ENCODE measurements at regions not wholly inside any gene's neighbourhood (a gene's known extent, or its start where the extent isn't known, plus 50 kb on each side); places are given as distances from the start of the nearest gene placed in this dataset.

DNA sequence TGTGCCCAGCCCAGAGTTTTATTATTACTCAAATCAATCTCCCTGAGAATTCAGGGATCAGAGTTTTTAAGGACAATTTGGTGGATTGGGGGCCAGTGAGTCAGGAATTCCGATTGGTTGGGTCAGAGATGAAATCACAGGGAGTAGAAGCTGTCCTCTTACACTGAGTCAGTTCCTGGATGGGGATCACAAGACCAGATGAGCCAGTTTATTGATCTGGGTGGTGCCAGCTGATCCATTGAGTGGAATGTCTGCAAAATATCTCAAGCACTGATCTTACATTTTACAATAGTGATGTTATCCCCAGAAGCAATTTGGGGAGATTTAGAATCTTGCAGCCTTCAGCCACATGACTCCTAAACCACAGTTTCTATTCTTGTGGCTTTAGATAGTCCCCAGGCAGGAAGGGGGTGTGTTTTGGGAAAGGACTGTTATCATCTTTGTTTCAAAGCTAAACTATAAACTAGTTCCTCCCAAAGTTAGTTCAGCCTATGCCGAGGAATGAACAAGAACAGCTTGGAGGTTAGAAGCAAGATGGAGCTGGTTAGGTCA is 89.1 kb upstream of the CNOT2 start:
- DNase-seq (ENCODE audit: low read depth in 2 of 2): no peak

DNA sequence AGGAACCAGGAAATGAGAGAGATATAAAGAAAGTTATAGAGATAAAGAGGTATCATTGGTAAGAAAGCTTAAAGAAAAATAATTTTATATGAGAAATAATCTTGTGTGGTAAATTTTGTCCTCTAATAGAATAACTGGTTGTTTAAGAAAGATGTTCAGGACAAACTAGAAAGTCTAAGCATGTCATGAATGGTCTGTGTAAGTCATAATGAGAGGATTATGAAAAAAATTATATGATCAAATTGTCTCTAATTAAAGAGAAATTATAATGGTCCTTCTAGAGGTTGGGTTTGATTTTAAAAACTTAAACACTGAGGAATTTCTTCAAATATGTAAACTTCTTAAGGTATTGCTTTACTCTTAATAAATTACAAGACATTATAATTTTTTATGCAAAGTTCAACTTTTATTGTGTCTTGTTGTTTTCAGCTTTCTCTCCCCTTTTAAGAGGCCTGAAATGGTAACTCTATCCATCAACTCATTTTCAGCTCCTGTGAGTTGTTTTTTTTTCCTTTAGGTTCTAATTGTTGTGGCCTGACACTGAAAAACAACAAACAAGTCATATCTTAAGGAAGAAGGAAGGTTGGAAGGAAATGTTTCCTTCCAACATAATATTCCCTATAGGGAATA is 88.2 kb upstream of the CNOT2 start:
- DNase-seq (ENCODE audit: low read depth in 2 of 2): peak in 1 of 2 experiments; percentile 3

DNA sequence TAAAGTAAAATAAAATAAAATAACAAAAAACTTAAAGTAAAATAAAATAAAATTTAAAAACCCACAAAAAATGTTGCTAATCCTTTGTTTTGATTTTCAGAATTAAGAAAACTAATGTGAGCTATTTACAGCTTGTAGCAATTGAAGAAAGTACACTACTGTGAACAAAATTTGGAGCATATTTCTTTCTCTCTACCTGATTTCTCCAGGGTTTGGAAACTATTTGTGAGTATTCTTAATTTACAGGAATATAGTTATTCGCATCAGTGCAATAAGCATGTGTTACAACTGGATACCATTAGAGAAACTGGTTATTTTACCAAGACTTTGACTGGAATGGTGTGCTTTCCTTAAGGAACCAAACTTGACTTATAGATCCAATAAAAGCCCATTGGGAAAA is 86.1 kb upstream of the CNOT2 start:
- no peak for DNase-seq (ENCODE audit: low read depth in 2 of 2)

DNA sequence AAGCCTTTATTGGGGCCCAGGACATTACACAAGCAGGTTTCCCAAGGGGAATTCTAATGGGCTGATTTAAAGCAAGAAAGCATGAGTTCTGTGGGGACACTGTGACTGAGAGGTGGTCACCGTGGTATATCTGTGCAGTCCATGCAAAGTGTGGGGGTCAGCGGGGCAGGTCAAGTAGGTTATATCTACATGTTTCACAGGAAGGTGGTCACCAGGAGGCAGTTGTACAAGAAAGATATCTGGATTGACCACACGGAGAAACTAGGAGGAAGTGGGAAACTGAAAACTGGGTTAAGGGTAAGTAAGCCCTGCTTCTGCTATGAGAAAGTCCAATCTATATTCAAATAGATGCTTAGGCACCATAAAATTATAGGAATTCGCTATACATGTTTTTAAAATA is 77.8 kb upstream of the CNOT2 start:
- DNase-seq (ENCODE audit: low read depth in 2 of 2): no peak

DNA sequence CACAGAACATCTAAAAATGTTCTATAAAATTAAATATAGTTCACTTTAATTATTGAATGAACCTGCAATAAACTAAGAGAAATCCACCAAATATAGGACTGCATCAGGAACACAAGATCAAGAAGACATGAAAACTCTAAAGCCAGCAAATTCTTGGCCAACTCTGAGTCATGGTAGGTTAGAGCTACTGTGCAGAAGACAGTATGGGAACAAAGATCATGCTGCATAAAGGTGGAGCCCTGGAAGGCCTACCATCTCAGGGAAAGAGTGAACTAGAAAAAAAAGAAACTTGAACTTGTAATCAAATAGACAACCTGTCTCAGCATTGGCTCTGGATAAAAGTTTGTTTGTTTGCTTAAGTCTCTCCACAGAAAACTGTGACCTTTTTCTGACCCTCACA is 66.9 kb upstream of the CNOT2 start:
- no peak for DNase-seq (ENCODE audit: low read depth in 2 of 2)

DNA sequence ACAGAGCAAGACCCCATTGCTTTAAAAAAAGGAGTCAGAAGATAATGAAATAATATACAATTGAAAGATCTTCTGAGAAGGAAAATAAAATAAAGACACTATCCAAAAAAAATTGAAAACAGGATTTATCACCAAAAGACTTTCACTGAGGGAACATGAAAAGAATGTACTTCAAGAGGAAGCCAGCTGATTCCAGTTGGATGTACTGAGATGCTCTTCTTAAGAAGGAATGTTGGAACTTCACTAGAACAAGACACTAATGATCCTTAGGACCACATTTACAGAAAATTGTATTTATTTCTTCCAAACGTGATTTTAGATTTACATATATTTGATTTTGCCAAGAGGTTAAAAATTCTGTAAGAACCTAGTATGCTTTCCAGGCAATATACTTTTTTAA is 65.6 kb upstream of the CNOT2 start:
- no peak for DNase-seq (ENCODE audit: low read depth in 2 of 2)

DNA sequence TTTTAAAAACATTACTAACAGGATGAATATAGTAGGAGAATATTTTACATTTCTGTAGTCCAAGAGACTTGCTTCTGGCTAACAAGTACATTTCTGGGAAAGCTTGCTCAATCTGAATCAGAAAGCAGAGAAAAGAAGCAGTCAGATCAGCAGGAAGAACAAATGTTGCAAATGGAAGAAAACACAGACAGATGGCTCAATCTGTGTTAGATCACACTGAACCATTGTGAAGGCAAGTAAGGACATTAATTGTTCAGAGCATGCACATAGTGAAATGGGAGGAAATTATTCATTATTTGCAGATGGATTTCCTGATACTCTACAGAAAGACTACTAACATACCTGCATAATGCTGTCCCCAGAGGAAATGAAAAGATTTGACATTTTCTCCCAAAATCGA is 65.2 kb upstream of the CNOT2 start:
- peak in 1 of 2 experiments; percentile 0 for DNase-seq (ENCODE audit: low read depth in 2 of 2)

DNA sequence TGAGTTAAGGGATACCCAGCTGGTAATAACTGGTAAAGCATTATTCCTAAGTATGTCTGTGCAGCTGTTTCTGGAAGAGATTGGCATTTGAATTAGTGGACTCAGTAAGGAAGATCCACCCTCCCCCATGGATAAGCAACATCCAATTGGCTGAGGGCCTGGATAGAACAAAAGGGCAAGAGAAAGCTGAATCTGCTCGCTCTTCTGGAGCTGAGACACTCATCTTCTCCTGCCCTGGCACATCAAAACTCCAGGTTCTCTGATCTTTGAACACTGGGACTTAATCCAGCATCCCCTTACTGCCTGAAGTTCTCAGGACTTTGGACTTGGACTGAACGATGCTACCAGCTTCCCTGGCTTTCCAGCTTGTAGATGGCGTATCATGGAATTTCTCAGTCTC is 63.1 kb upstream of the CNOT2 start:
- DNase-seq (ENCODE audit: low read depth in 2 of 2): no peak

DNA sequence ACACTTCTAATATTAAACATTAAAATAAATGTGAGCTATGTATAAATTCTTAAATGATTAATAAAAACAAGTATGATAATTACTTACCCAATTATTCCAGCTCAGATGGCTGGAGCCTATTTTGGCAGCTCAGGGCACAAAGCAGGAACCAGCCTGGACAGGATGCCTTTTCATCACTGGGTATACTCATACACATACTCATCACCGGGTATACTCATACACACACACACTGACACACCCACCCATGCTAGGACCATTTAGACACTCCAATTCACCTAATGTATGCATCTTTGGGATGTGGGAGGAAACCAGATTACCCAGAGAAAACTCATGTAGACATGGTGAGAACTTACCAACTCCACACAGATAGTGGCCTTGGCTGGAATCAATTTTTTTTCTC is 57.9 kb upstream of the CNOT2 start:
- no peak for DNase-seq (ENCODE audit: low read depth in 2 of 2)

DNA sequence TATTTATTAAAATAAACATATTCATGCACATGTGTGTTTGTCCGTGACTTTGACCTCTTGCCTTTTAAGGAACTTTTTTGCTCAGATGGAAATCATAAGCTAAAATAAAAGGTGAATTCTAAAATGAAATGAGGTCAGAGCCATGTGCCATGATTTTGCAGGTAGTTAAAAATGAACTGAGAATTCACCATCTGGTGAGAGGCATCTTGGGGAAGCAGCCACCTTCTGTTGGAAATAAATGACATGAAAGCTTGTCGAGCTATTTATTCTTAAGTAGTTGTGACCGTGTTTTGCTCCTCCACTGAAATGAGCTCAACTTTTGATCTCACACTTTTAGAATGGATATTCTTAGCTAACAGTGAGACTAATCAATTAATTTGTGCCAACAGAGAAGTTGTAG is 56.8 kb upstream of the CNOT2 start:
- no peak for DNase-seq (ENCODE audit: low read depth in 2 of 2)

DNA sequence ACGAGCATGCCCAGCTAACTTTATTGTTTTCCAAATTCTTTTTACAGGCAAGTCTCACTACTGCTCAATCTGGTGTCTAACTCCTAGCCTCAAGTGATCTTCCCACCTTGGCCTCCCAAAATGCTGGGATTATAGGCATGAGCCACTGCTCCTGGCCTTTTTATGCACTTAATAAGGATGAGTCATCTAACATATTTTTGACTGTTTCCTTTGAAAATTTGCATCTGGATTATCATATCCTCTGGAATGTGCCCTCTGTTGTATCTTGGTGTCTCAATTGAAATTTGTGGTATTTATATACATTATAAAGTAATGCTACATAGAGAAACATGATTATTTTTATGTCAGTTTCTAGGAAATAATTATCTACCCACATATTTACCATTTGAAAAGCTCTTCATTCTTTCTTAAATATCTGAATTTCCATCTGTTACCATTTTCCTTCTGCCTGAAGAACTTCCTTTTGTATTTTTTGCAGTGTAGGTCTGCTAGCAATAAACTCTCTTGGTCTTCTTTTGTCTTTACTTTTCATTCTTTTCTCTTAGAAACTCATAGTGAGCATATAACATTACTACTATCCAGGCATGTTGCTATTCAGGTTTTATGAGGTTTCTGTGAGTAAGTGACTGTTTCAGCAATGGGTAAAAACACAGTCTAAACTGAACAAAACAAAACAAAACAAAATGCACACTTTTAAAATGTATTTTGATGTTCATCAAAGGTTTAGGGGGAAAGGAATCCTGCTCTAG is 52.8 kb upstream of the CNOT2 start:
- peak; percentile 63 to 75 for DNase-seq (ENCODE audit: low read depth in 2 of 2)
